ENCODE measurements at regions not wholly inside any gene's neighbourhood (a gene's known extent, or its start where the extent isn't known, plus 50 kb on each side); places are given as distances from the start of the nearest gene placed in this dataset.
A peak's percentile ranks its signal among the peaks of the same experiment; 100 is the strongest.
"Not testable (repeated sequence)": the region's sequence is repeated elsewhere in the genome, so short reads cannot be mapped to it uniquely, and the experiment has no call there.

GRCh38 chr17:20721171-20721570 lies 141.6 kb downstream of the CDRT15L2 start:
- H3K4me3 ChIP-seq = no peak overlapping the region
- H2AFZ ChIP-seq = no peak overlapping the region
- H3K9me2 ChIP-seq (ENCODE audit: insufficient read depth) = no peaks in the 10 kb centered on the region
- no peak overlapping the region for H3K27ac ChIP-seq
- no peaks in the 10 kb centered on the region for H3K27me3 ChIP-seq (ENCODE audit: insufficient read depth, low read depth)
- no peak overlapping the region for H3K4me2 ChIP-seq
- no peak for DNase-seq
- no peaks in the 10 kb centered on the region for H3K9me3 ChIP-seq (ENCODE audit: insufficient read depth, low read depth)
- H4K20me1 ChIP-seq (ENCODE audit: insufficient read depth) = no peaks in the 10 kb centered on the region
- ChIA-PET CTCF (no interaction called here), POLR2A (ENCODE audit: unreplicated experiment) (no interaction called here)
- H3F3A ChIP-seq (ENCODE audit: insufficient read depth, low read depth) = no peaks in the 10 kb centered on the region
- intact Hi-C loops (cut with micrococcal nuclease; ENCODE audit: unreplicated experiment) = no loop called here
- H3K4me1 ChIP-seq (replicated peaks; ENCODE audit: insufficient read depth) = peaks cover 8% of the 10 kb centered on the region; the same call in 1 of the 2 replicates
- no peaks in the 10 kb centered on the region for H3K79me2 ChIP-seq (ENCODE audit: low read depth)
- no peaks in the 10 kb centered on the region for H3K36me3 ChIP-seq (ENCODE audit: low read depth)
- TF ChIP-seq EZH2 (IDR thresholded peaks at IDR 0.05; ENCODE audit: low read depth) = no peak
- no peak for TF ChIP-seq CTCF (conservative IDR thresholded peaks at IDR 0.05)
- BruUV-seq (replicated peaks) = no TSS peak

GRCh38 chr17:20724391-20724790 lies 144.9 kb downstream of the CDRT15L2 start:
- H2AFZ ChIP-seq; H3K36me3 ChIP-seq (ENCODE audit: low read depth); H4K20me1 ChIP-seq (ENCODE audit: insufficient read depth); H3K27me3 ChIP-seq (ENCODE audit: insufficient read depth, low read depth); H3K4me1 ChIP-seq (replicated peaks; ENCODE audit: insufficient read depth); DNase-seq; CTCF ChIA-PET; H3K4me3 ChIP-seq; H3K9me3 ChIP-seq (ENCODE audit: insufficient read depth, low read depth); H3K4me2 ChIP-seq; POLR2A ChIA-PET (ENCODE audit: unreplicated experiment); H3K9me2 ChIP-seq (ENCODE audit: insufficient read depth); H3K27ac ChIP-seq; intact Hi-C loops (cut with micrococcal nuclease; ENCODE audit: unreplicated experiment); H3K79me2 ChIP-seq (ENCODE audit: low read depth); H3F3A ChIP-seq (ENCODE audit: insufficient read depth, low read depth); BruUV-seq (replicated peaks): not testable (repeated sequence)

- DNase-seq; H3K36me3 ChIP-seq (ENCODE audit: low read depth); H3K4me3 ChIP-seq; H3F3A ChIP-seq (ENCODE audit: insufficient read depth, low read depth); CTCF ChIA-PET; H3K4me1 ChIP-seq (replicated peaks; ENCODE audit: insufficient read depth); H3K4me2 ChIP-seq; H3K27me3 ChIP-seq (ENCODE audit: insufficient read depth, low read depth); intact Hi-C loops (cut with micrococcal nuclease; ENCODE audit: unreplicated experiment); H3K79me2 ChIP-seq (ENCODE audit: low read depth); H3K9me3 ChIP-seq (ENCODE audit: insufficient read depth, low read depth); H4K20me1 ChIP-seq (ENCODE audit: insufficient read depth); H2AFZ ChIP-seq; H3K27ac ChIP-seq; H3K9me2 ChIP-seq (ENCODE audit: insufficient read depth); BruUV-seq (replicated peaks): not testable (repeated sequence)
- POLR2A ChIA-PET (ENCODE audit: unreplicated experiment) = interaction anchor here (0.6 kb wide), 1 partner anchor 553 kb away, joined by 5 read pairs; no protein-coding TSS in a partner anchor
Measured at GRCh38 chr17:20727201-20727600, 147.7 kb downstream of the CDRT15L2 start.

- H3K9me2 ChIP-seq (ENCODE audit: insufficient read depth) = no peaks in the 10 kb centered on the region
- intact Hi-C loops (cut with micrococcal nuclease; ENCODE audit: unreplicated experiment) = no loop called here
- H4K20me1 ChIP-seq (ENCODE audit: insufficient read depth) = no peaks in the 10 kb centered on the region
- H3K9me3 ChIP-seq (ENCODE audit: insufficient read depth, low read depth) = no peaks in the 10 kb centered on the region
- H3K4me3 ChIP-seq = no peak overlapping the region
- peaks cover 4% of the 10 kb centered on the region; the same call in 1 of the 2 replicates for H3K4me1 ChIP-seq (replicated peaks; ENCODE audit: insufficient read depth)
- H3K4me2 ChIP-seq = no peak overlapping the region
- CTCF ChIA-PET = no interaction called here
- no TSS peak for BruUV-seq (replicated peaks)
- TF ChIP-seq EZH2 (IDR thresholded peaks at IDR 0.05; ENCODE audit: low read depth) = no peak
- no peak for TF ChIP-seq CTCF (conservative IDR thresholded peaks at IDR 0.05)
- DNase-seq = no peak
- POLR2A ChIA-PET (ENCODE audit: unreplicated experiment) = no interaction called here
- H3K36me3 ChIP-seq (ENCODE audit: low read depth) = no peaks in the 10 kb centered on the region
- H2AFZ ChIP-seq = no peak overlapping the region
- no peaks in the 10 kb centered on the region for H3K79me2 ChIP-seq (ENCODE audit: low read depth)
- H3K27me3 ChIP-seq (ENCODE audit: insufficient read depth, low read depth) = no peaks in the 10 kb centered on the region
- no peak overlapping the region for H3K27ac ChIP-seq
- no peaks in the 10 kb centered on the region for H3F3A ChIP-seq (ENCODE audit: insufficient read depth, low read depth)
Measured at GRCh38 chr17:20728181-20728580, 148.7 kb downstream of the CDRT15L2 start.

GRCh38 chr17:20731131-20731530 lies 151.6 kb downstream of the CDRT15L2 start:
- POLR2A ChIA-PET (ENCODE audit: unreplicated experiment); H3F3A ChIP-seq (ENCODE audit: insufficient read depth, low read depth); H2AFZ ChIP-seq; H4K20me1 ChIP-seq (ENCODE audit: insufficient read depth); H3K27me3 ChIP-seq (ENCODE audit: insufficient read depth, low read depth); BruUV-seq (replicated peaks); H3K4me3 ChIP-seq; H3K79me2 ChIP-seq (ENCODE audit: low read depth); H3K4me1 ChIP-seq (replicated peaks; ENCODE audit: insufficient read depth); H3K36me3 ChIP-seq (ENCODE audit: low read depth); H3K9me3 ChIP-seq (ENCODE audit: insufficient read depth, low read depth); intact Hi-C loops (cut with micrococcal nuclease; ENCODE audit: unreplicated experiment); CTCF ChIA-PET; H3K4me2 ChIP-seq; H3K27ac ChIP-seq; H3K9me2 ChIP-seq (ENCODE audit: insufficient read depth): not testable (repeated sequence)
- DNase-seq = peak; percentile 7 to 66
